WTC11 (cell line): ENCODE measurements at regions not wholly inside any gene's neighbourhood (a gene's known extent, or its start where the extent isn't known, plus 50 kb on each side); places are given as distances from the start of the nearest gene placed in this dataset.
"Not testable (repeated sequence)": the region's sequence is repeated elsewhere in the genome, so short reads cannot be mapped to it uniquely, and the experiment has no call there.

Experiments
- ATAC-seq: fragments of 200-7000 bp; cut with Tn5 transposase; 2 replicates; pipeline ENCODE4 v1.10.0; 2021; ENCODE audit warnings: mild to moderate bottlenecking, moderate library complexity
- CTCF ChIA-PET: fragments of 300-600 bp; sonication (Branson Sonifier 250); formaldehyde crosslinking; loops from one replicate; lab custom pipeline; 2021; ENCODE audit warnings: antibody characterized with exemption; lab: Charles Lee
- POLR2A ChIA-PET: fragments of 350-600 bp; sonication (Branson Sonifier 250); formaldehyde crosslinking; loops from one replicate; lab custom pipeline; 2021; ENCODE audit warnings: antibody characterized with exemption; lab: Charles Lee
- DNase-seq: peaks from one replicate; pipeline ENCODE4 v3.0.0; 2021; ENCODE audit warnings: low spot score
- H3K27ac Mint-ChIP-seq: 2 replicates; pipeline ENCODE4 v1.8.0; 2021; ENCODE audit warnings: mixed read lengths
- H3K27me3 Mint-ChIP-seq: 2 replicates; pipeline ENCODE4 v1.8.0; 2021; ENCODE audit warnings: low read depth, mild to moderate bottlenecking, moderate library complexity, mixed read lengths
- H3K36me3 Mint-ChIP-seq: 2 replicates; pipeline ENCODE4 v1.8.0; 2021; ENCODE audit warnings: mixed read lengths
- H3K4me1 Mint-ChIP-seq: 2 replicates; pipeline ENCODE4 v1.8.0; 2022; ENCODE audit warnings: mixed read lengths
- H3K4me3 Mint-ChIP-seq: 2 replicates; pipeline ENCODE4 v1.8.0; 2021; ENCODE audit warnings: mild to moderate bottlenecking, moderate library complexity, mixed read lengths
- H3K9me3 Mint-ChIP-seq: 2 replicates; pipeline ENCODE4 v1.8.0; 2021; ENCODE audit warnings: mixed read lengths
- ATF2 ChIP-seq: sonication (generic); formaldehyde crosslinking; IDR thresholded peaks from 2 replicates; pipeline ENCODE4 v1.8.1; 2022; ENCODE audit warnings: low read depth, missing genetic modification reagents, borderline replicate concordance
- E2F5 ChIP-seq: sonication (generic); formaldehyde crosslinking; IDR thresholded peaks from 2 replicates; pipeline ENCODE4 v1.8.1; 2022; ENCODE audit warnings: mild to moderate bottlenecking, moderate library complexity, missing genetic modification reagents
- HMGXB4 ChIP-seq: sonication (generic); formaldehyde crosslinking; IDR thresholded peaks from 2 replicates; pipeline ENCODE4 v1.8.1; 2023; ENCODE audit warnings: mild to moderate bottlenecking, moderate library complexity, missing genetic modification reagents
- IRF1 ChIP-seq: sonication (generic); formaldehyde crosslinking; IDR thresholded peaks from 2 replicates; pipeline ENCODE4 v1.8.0; 2023; ENCODE audit warnings: missing genetic modification reagents
- MYBL2 ChIP-seq: sonication (generic); formaldehyde crosslinking; IDR thresholded peaks from 2 replicates; pipeline ENCODE4 v1.8.1; 2023; ENCODE audit warnings: mild to moderate bottlenecking, moderate library complexity, missing genetic modification reagents
- PRRX2 ChIP-seq: fragments of 250-450 bp; sonication (Bioruptor Pico); IDR thresholded peaks from 2 replicates; pipeline ENCODE4 v1.8.0; 2021; ENCODE audit warnings: mild to moderate bottlenecking
- TCF7 ChIP-seq: sonication (generic); formaldehyde crosslinking; IDR thresholded peaks from 2 replicates; pipeline ENCODE4 v1.8.0; 2022; ENCODE audit warnings: mild to moderate bottlenecking, low read depth, missing genetic modification reagents, moderate library complexity
- ZNF138 ChIP-seq: sonication (generic); formaldehyde crosslinking; conservative IDR thresholded peaks from 2 replicates; pipeline ENCODE4 v1.8.1; 2022; ENCODE audit warnings: mild to moderate bottlenecking, moderate library complexity, missing genetic modification reagents
- ZNF396 ChIP-seq: fragments of 250-450 bp; sonication (Bioruptor Pico); IDR thresholded peaks from 2 replicates; pipeline ENCODE4 v1.8.0; 2021; ENCODE audit warnings: mild to moderate bottlenecking, moderate library complexity, borderline replicate concordance
- TF ChIP-seq, protein P1 (sequence below): fragments of 200-600 bp; IDR thresholded peaks from 2 replicates; pipeline ENCODE4 v1.8.0; 2022; ENCODE audit warnings: antibody characterized with exemption

DNA sequence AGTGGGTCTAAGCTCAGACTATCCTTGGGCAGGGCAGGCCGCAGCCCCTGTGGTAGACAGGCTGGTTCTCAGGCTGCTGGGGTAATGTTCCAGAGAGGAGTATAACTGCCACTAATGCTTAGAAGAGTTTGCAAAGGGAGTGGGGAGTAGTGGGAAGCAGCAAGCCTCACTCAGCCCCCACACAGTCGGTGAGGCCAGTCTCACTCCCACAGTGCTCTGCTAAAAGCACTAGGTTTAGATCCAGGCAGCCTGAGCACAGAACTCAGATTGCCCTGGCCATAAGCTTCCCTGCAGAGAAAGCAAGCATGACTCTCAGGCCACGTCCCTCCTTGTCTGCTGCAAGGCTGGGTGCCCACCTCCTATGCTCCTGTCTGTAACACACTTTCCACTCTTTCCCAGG lies 69.4 kb upstream of the HCN1 start (continued):
- TF ChIP-seq IRF1 (CRISPR knock-in tag) (no peak), E2F5 (no peak), TCF7 (CRISPR knock-in tag) (no peak), PRRX2 (CRISPR knock-in tag) (no peak), ATF2 (CRISPR knock-in tag) (no peak), MYBL2 (CRISPR knock-in tag) (no peak)
- TF ChIP-seq, protein P1, sequence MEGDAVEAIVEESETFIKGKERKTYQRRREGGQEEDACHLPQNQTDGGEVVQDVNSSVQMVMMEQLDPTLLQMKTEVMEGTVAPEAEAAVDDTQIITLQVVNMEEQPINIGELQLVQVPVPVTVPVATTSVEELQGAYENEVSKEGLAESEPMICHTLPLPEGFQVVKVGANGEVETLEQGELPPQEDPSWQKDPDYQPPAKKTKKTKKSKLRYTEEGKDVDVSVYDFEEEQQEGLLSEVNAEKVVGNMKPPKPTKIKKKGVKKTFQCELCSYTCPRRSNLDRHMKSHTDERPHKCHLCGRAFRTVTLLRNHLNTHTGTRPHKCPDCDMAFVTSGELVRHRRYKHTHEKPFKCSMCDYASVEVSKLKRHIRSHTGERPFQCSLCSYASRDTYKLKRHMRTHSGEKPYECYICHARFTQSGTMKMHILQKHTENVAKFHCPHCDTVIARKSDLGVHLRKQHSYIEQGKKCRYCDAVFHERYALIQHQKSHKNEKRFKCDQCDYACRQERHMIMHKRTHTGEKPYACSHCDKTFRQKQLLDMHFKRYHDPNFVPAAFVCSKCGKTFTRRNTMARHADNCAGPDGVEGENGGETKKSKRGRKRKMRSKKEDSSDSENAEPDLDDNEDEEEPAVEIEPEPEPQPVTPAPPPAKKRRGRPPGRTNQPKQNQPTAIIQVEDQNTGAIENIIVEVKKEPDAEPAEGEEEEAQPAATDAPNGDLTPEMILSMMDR = no peak
- TF ChIP-seq, all 79 proteins: peak for 0

DNA sequence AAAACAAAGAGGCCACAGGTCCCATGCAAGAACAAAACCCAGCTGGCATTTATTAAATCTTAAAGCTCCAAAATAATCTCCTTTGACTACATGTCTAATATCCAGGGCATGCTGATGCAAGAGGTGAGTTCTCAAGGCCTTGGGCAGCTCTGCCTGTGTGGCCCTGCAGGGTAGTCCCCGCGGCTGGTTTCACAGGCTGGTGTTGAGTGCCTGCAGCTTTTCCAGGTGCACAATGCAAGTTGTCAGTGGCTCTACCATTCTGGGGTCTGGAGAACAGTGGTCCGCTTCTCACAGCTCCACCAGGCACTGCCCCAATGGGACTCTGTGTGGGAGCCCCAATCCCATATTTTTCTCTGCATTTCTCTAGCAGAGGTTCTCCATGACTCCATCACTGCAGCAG lies 54.4 kb upstream of the HCN1 start:
- Mint-ChIP-seq H3K4me1 (no peaks in the 10 kb centered on the region), H3K27me3 (peaks cover 2% of the 10 kb centered on the region; the same call in 1 of the 2 replicates)

DNA sequence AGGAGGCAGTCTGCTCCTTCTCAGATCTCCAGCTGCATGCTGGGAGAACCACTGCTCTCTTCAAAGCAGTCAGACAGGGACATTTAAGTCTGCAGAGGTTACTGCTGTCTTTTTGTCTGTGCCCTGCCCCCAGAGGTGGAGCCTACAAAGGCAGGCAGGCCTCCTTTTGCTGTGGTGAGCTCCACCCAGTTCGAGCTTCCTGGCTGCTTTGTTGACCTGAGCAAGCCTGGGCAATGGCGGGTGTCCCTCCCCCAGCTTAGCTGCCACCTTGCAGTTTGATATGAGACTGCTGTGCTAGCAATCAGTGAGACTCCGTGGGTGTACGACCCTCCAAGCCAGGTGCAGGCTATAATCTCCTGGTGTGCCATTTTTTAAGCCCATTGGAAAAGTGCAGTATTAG lies 52.3 kb upstream of the HCN1 start:
- POLR2A ChIA-PET, ATAC-seq, H3K4me1 Mint-ChIP-seq, CTCF ChIA-PET, H3K27me3 Mint-ChIP-seq, DNase-seq, H3K27ac Mint-ChIP-seq, H3K4me3 Mint-ChIP-seq: not testable (repeated sequence)
- peaks cover 56% of the 10 kb centered on the region for H3K9me3 Mint-ChIP-seq
- peaks cover 28% of the 10 kb centered on the region for H3K36me3 Mint-ChIP-seq

More for the DNA sequence above, 54.4 kb upstream of the HCN1 start:
- Mint-ChIP-seq H3K4me3 (no peak overlapping the region), H3K9me3 (peaks cover 55% of the 10 kb centered on the region)
- no peak for DNase-seq
- POLR2A ChIA-PET = no interaction called here
- no peak for TF ChIP-seq ZNF396 (CRISPR knock-in tag)
- TF ChIP-seq PRRX2 (CRISPR knock-in tag) = no peak
- no peak for TF ChIP-seq HMGXB4 (CRISPR knock-in tag)
- TF ChIP-seq ZNF138 (CRISPR knock-in tag) = no peak
- TF ChIP-seq, all 79 proteins: peak for 0
- no peak for ATAC-seq
- Mint-ChIP-seq H3K27ac (no peak overlapping the region), H3K36me3 (peaks cover 28% of the 10 kb centered on the region)
- CTCF ChIA-PET = no interaction called here
